ENCODE measurements at regions not wholly inside any gene's neighbourhood (a gene's known extent, or its start where the extent isn't known, plus 50 kb on each side); places are given as distances from the start of the nearest gene placed in this dataset.

DNA sequence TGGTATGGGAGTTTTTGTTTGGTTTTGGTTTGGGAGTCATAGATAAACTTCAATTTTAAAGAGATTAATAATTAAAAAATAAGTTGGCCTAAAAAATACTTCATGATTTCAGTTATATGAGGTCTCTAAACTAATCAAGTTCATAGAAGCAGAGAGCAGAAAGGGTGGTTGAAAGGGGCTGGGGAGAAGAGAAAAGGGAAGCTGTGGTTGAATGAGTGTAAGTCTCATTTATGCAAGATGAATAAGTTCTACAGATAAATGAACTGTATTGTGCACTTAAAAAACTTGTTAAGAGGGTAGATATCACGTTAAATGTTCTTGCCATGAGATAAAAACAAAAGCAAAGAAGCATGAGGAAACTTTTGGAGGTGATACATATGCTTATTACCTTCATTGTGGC lies 188.7 kb downstream of the NSUN3 start:
- Histone ChIP-seq H3K27me3 (ENCODE audit: insufficient read depth, low read length) (peaks cover 30% of the 10 kb centered on the region), H3K9ac (ENCODE audit: low read length) (no peak overlapping the region), H3K9me3 (ENCODE audit: control insufficient read depth in 1 of 2, insufficient read depth in 1 of 2, low read depth in 1 of 2, low read length in 2 of 2) (no peaks in the 10 kb centered on the region), H3K79me2 (ENCODE audit: insufficient read depth, low read length) (no peaks in the 10 kb centered on the region), H3K36me3 (ENCODE audit: control insufficient read depth in 1 of 2, insufficient read depth in 2 of 2, low read length in 2 of 2) (no peaks in the 10 kb centered on the region), H3K4me3 (replicated peaks in 1 of 2; ENCODE audit: low read depth in 1 of 2, low read length in 2 of 2) (no peak overlapping the region), H2AFZ (ENCODE audit: low read depth, low read length, poor library complexity, severe bottlenecking) (no peak overlapping the region), H4K20me1 (ENCODE audit: insufficient read depth) (no peaks in the 10 kb centered on the region; the same call in 1 of the 2 replicates), H3K9me2 (ENCODE audit: insufficient read depth) (no peaks in the 10 kb centered on the region), H3K4me2 (ENCODE audit: low read length) (no peak overlapping the region), H3K27ac (ENCODE audit: low read depth, low read length) (no peak overlapping the region), H3K4me1 (ENCODE audit: control insufficient read depth in 1 of 2, insufficient read depth in 2 of 2, low read length in 2 of 2) (no peaks in the 10 kb centered on the region)
- intact Hi-C loops (cut with micrococcal nuclease) = no loop called here
- ChIA-PET RAD21 (ENCODE audit: low non-redundant PET in 1 of 2, low total read pairs in 2 of 2, uncharacterized antibody in 2 of 2, unreplicated experiment in 2 of 2) (no interaction called here), POLR2A (no interaction called here), CTCF (no interaction called here)
- no peak for DNase-seq (ENCODE audit: low read depth, low spot score)
- TF ChIP-seq TCF7L2 (IDR thresholded peaks at IDR 0.05; ENCODE audit: borderline replicate concordance, extremely low read depth, insufficient read depth, insufficient read length) = no peak
- TF ChIP-seq, protein P1, sequence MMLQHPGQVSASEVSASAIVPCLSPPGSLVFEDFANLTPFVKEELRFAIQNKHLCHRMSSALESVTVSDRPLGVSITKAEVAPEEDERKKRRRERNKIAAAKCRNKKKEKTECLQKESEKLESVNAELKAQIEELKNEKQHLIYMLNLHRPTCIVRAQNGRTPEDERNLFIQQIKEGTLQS (IDR thresholded peaks at IDR 0.05) = no peak
- TF ChIP-seq ELF1 (IDR thresholded peaks at IDR 0.05; ENCODE audit: borderline replicate concordance, low read depth) = no peak
- TF ChIP-seq EZH2phosphoT487 (IDR thresholded peaks at IDR 0.05; ENCODE audit: borderline replicate concordance) = no peak
- TF ChIP-seq, protein P2, sequence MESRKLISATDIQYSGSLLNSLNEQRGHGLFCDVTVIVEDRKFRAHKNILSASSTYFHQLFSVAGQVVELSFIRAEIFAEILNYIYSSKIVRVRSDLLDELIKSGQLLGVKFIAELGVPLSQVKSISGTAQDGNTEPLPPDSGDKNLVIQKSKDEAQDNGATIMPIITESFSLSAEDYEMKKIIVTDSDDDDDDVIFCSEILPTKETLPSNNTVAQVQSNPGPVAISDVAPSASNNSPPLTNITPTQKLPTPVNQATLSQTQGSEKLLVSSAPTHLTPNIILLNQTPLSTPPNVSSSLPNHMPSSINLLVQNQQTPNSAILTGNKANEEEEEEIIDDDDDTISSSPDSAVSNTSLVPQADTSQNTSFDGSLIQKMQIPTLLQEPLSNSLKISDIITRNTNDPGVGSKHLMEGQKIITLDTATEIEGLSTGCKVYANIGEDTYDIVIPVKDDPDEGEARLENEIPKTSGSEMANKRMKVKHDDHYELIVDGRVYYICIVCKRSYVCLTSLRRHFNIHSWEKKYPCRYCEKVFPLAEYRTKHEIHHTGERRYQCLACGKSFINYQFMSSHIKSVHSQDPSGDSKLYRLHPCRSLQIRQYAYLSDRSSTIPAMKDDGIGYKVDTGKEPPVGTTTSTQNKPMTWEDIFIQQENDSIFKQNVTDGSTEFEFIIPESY (IDR thresholded peaks at IDR 0.05; ENCODE audit: extremely low read depth, insufficient replicate concordance, low read length) = no peak
- TF ChIP-seq CBX3 (IDR thresholded peaks at IDR 0.05; ENCODE audit: low read depth) = no peak
- TF ChIP-seq, protein P3, sequence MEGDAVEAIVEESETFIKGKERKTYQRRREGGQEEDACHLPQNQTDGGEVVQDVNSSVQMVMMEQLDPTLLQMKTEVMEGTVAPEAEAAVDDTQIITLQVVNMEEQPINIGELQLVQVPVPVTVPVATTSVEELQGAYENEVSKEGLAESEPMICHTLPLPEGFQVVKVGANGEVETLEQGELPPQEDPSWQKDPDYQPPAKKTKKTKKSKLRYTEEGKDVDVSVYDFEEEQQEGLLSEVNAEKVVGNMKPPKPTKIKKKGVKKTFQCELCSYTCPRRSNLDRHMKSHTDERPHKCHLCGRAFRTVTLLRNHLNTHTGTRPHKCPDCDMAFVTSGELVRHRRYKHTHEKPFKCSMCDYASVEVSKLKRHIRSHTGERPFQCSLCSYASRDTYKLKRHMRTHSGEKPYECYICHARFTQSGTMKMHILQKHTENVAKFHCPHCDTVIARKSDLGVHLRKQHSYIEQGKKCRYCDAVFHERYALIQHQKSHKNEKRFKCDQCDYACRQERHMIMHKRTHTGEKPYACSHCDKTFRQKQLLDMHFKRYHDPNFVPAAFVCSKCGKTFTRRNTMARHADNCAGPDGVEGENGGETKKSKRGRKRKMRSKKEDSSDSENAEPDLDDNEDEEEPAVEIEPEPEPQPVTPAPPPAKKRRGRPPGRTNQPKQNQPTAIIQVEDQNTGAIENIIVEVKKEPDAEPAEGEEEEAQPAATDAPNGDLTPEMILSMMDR (IDR thresholded peaks at IDR 0.05 in 2 of 3, conservative IDR thresholded peaks at IDR 0.05 in 1 of 3; ENCODE audit: borderline replicate concordance in 1 of 3, insufficient read depth in 1 of 3, low read depth in 2 of 3, low read length in 2 of 3) = no peak
- TF ChIP-seq SIN3A (IDR thresholded peaks at IDR 0.05; ENCODE audit: low read depth) = no peak
- no peak for TF ChIP-seq EGR1 (IDR thresholded peaks at IDR 0.05; ENCODE audit: low read depth)
- TF ChIP-seq POLR2AphosphoS5 (IDR thresholded peaks at IDR 0.05; ENCODE audit: low read depth, low read length) = no peak
- no peak for TF ChIP-seq POLR2A (IDR thresholded peaks at IDR 0.05; ENCODE audit: borderline replicate concordance, extremely low read depth, insufficient read depth, insufficient read length)
- TF ChIP-seq FOSL1 (IDR thresholded peaks at IDR 0.05; ENCODE audit: low read depth) = no peak
- no peak for TF ChIP-seq CEBPB (IDR thresholded peaks at IDR 0.05; ENCODE audit: low read depth)
- TF ChIP-seq, protein P4, sequence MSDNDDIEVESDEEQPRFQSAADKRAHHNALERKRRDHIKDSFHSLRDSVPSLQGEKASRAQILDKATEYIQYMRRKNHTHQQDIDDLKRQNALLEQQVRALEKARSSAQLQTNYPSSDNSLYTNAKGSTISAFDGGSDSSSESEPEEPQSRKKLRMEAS (IDR thresholded peaks at IDR 0.05) = no peak
- TF ChIP-seq, protein P5, sequence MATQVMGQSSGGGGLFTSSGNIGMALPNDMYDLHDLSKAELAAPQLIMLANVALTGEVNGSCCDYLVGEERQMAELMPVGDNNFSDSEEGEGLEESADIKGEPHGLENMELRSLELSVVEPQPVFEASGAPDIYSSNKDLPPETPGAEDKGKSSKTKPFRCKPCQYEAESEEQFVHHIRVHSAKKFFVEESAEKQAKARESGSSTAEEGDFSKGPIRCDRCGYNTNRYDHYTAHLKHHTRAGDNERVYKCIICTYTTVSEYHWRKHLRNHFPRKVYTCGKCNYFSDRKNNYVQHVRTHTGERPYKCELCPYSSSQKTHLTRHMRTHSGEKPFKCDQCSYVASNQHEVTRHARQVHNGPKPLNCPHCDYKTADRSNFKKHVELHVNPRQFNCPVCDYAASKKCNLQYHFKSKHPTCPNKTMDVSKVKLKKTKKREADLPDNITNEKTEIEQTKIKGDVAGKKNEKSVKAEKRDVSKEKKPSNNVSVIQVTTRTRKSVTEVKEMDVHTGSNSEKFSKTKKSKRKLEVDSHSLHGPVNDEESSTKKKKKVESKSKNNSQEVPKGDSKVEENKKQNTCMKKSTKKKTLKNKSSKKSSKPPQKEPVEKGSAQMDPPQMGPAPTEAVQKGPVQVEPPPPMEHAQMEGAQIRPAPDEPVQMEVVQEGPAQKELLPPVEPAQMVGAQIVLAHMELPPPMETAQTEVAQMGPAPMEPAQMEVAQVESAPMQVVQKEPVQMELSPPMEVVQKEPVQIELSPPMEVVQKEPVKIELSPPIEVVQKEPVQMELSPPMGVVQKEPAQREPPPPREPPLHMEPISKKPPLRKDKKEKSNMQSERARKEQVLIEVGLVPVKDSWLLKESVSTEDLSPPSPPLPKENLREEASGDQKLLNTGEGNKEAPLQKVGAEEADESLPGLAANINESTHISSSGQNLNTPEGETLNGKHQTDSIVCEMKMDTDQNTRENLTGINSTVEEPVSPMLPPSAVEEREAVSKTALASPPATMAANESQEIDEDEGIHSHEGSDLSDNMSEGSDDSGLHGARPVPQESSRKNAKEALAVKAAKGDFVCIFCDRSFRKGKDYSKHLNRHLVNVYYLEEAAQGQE (IDR thresholded peaks at IDR 0.05; ENCODE audit: low read depth) = no peak
- TF ChIP-seq RAD21 (IDR thresholded peaks at IDR 0.05; ENCODE audit: low read depth) = no peak
- TF ChIP-seq SP1 (IDR thresholded peaks at IDR 0.05; ENCODE audit: low read depth) = no peak
- TF ChIP-seq EZH2 (IDR thresholded peaks at IDR 0.05) = no peak
- TF ChIP-seq YY1 (IDR thresholded peaks at IDR 0.05; ENCODE audit: extremely low read depth, insufficient replicate concordance, low read depth, low read length) = no peak
- no peak for TF ChIP-seq JUND (IDR thresholded peaks at IDR 0.05)
- ATAC-seq = no peak
- no TSS peak for BruUV-seq (replicated peaks)
